Gastrocnemius medialis (tissue), 4 donors: ENCODE measurements at regions not wholly inside any gene's neighbourhood (a gene's known extent, or its start where the extent isn't known, plus 50 kb on each side); places are given as distances from the start of the nearest gene placed in this dataset.

ENCODE experiments used
- CTCF ChIP-seq, 5 experiments: fragments of 450-650 bp in 3 of 5; fragments of 200-600 bp in 2 of 5; sonication (generic) in 2 of 5; IDR thresholded peaks in 4 of 5; conservative IDR thresholded peaks in 1 of 5; 1 replicate in 4 of 5; 2 replicates in 1 of 5; pipeline ENCODE4 v1.5.1; 2016 to 2019; ENCODE audit warnings: antibody characterized with exemption in 5 of 5, mild to moderate bottlenecking in 3 of 5, moderate library complexity in 3 of 5
- POLR2A ChIP-seq, 2 donors: fragments of 450-650 bp; IDR thresholded peaks; one replicate each; pipeline ENCODE4 v1.6.1; 2017; ENCODE audit warnings: antibody characterized with exemption in 2 of 2, mild to moderate bottlenecking in 2 of 2, moderate library complexity in 2 of 2

GRCh38 chr12:19030603-19031002, 98.9 kb upstream of the PLEKHA5 start:
- no peak for TF ChIP-seq CTCF (IDR thresholded peaks at IDR 0.05 in 4 of 5, conservative IDR thresholded peaks at IDR 0.05 in 1 of 5)
- TF ChIP-seq POLR2A (IDR thresholded peaks at IDR 0.05), result no peak
